ENCODE measurements at regions not wholly inside any gene's neighbourhood (a gene's known extent, or its start where the extent isn't known, plus 50 kb on each side); places are given as distances from the start of the nearest gene placed in this dataset.
A peak's percentile ranks its signal among the peaks of the same experiment; 100 is the strongest.

- H3K27ac ChIP-seq: no peak overlapping the region
- no peak for DNase-seq
- 75 to 81% methylated on average over 2 of the region's 2 CpGs for WGBS, 2 donors
- no peak for TF ChIP-seq POLR2A (IDR thresholded peaks at IDR 0.05)
- TF ChIP-seq, protein P1, sequence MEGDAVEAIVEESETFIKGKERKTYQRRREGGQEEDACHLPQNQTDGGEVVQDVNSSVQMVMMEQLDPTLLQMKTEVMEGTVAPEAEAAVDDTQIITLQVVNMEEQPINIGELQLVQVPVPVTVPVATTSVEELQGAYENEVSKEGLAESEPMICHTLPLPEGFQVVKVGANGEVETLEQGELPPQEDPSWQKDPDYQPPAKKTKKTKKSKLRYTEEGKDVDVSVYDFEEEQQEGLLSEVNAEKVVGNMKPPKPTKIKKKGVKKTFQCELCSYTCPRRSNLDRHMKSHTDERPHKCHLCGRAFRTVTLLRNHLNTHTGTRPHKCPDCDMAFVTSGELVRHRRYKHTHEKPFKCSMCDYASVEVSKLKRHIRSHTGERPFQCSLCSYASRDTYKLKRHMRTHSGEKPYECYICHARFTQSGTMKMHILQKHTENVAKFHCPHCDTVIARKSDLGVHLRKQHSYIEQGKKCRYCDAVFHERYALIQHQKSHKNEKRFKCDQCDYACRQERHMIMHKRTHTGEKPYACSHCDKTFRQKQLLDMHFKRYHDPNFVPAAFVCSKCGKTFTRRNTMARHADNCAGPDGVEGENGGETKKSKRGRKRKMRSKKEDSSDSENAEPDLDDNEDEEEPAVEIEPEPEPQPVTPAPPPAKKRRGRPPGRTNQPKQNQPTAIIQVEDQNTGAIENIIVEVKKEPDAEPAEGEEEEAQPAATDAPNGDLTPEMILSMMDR (IDR thresholded peaks at IDR 0.05): no peak
- H3K9me3 ChIP-seq: no peaks in the 10 kb centered on the region
- no peak overlapping the region for H3K4me3 ChIP-seq (replicated peaks in 1 of 3)
- H3K36me3 ChIP-seq: no peaks in the 10 kb centered on the region
- intact Hi-C loops (cut with DNase I): no loop called here
- no peaks in the 10 kb centered on the region for H3K27me3 ChIP-seq
- no peaks in the 10 kb centered on the region for H3K4me1 ChIP-seq
Measured at GRCh38 chr7:69134316-69134715, 464.0 kb upstream of the AUTS2 start.

DNA sequence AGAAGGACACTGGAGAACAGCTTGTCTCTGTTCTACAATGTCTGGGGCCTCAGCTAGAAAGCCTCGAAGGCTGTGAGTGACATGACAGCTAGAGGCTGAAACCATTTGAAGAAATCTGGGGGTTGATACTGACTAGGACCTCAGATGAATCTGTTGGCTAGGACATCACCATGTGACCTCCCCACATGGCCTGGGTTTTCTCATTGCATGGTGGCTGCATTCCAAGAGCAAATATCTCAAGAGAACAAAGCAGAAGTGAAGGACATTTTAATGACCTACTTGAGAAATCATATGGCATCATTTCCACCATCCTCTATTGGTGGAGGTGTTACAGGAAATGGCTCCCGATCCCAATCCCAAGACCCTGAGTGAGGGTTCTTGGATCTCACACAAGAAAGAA, 450.6 kb upstream of the AUTS2 start:
- Histone ChIP-seq H3K9me3 (no peaks in the 10 kb centered on the region), H3K27me3 (no peaks in the 10 kb centered on the region), H3K27ac (no peak overlapping the region), H3K4me3 (replicated peaks in 1 of 3) (no peak overlapping the region), H3K36me3 (no peaks in the 10 kb centered on the region), H3K4me1 (no peaks in the 10 kb centered on the region)
- TF ChIP-seq POLR2A (IDR thresholded peaks at IDR 0.05): no peak
- TF ChIP-seq, protein P1 (IDR thresholded peaks at IDR 0.05): no peak
- WGBS, 2 donors: 54 to 58% methylated on average over 2 of the region's 2 CpGs
- intact Hi-C loops (cut with DNase I): no loop called here
- DNase-seq: peak in 1 of 2 donors; percentile 1

- Histone ChIP-seq H3K4me3 (replicated peaks in 1 of 3) (no peak overlapping the region), H3K36me3 (no peaks in the 10 kb centered on the region), H3K27ac (no peak overlapping the region), H3K27me3 (no peaks in the 10 kb centered on the region), H3K9me3 (no peaks in the 10 kb centered on the region), H3K4me1 (no peaks in the 10 kb centered on the region)
- WGBS, 2 donors: 93 to 94% methylated on average over 12 of the region's 12 CpGs
- TF ChIP-seq, protein P1 (IDR thresholded peaks at IDR 0.05): no peak
- no peak for TF ChIP-seq POLR2A (IDR thresholded peaks at IDR 0.05)
- intact Hi-C loops (cut with DNase I): no loop called here
- DNase-seq: no peak
Measured at GRCh38 chr7:69149804-69150782, 448.2 kb upstream of the AUTS2 start.

DNA sequence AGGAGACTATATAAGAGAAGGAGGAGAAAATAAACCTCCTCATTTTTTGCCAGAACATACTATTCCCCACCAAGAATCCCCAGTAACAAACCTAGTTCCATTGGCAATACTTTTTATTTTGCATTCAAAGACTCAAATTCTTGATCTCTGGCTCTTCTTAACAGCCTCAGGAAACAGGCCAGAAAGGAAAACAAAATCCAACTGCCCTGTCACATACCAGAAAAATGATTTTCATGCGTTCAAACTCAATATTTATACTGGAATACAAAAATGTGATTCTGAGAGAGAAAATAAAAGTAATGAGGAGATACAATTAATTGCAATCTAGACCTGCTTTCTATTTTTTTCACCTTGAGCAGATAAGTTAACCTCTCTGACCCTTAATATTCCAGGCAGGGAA, 435.9 kb upstream of the AUTS2 start:
- WGBS, 2 donors: 60 to 72% methylated on average over 1 of the region's 1 CpG
- intact Hi-C loops (cut with DNase I): no loop called here

More for the DNA sequence above, 435.9 kb upstream of the AUTS2 start:
- Histone ChIP-seq H3K36me3 (no peaks in the 10 kb centered on the region), H3K9me3 (no peaks in the 10 kb centered on the region), H3K4me3 (replicated peaks in 1 of 3) (no peak overlapping the region), H3K27me3 (no peaks in the 10 kb centered on the region), H3K27ac (no peak overlapping the region), H3K4me1 (no peaks in the 10 kb centered on the region)
- TF ChIP-seq, protein P1 (IDR thresholded peaks at IDR 0.05): no peak
- TF ChIP-seq POLR2A (IDR thresholded peaks at IDR 0.05): no peak
- DNase-seq: no peak
